ENCODE measurements at regions not wholly inside any gene's neighbourhood (a gene's known extent, or its start where the extent isn't known, plus 50 kb on each side); places are given as distances from the start of the nearest gene placed in this dataset.

DNA sequence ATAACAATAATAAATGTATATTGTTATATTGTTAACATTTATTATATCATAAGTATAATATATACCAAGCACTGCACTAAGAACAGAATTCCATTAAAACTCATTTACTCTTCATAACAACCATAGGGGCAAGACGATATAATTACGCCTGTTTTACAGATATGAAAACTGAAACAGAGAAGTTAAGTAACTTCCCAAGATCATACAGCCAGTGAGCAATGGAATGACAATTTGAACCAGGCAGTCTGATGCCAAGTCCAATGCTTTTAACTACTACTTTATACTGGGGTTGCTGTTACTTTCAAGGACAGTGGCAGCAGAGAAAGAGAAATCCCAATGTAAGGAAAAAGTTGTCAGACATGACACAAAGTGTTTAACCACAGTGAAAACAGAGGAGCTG is 338.8 kb upstream of the ID2 start:
- Histone ChIP-seq H2AFZ (ENCODE audit: low read depth, low read length) (no peak overlapping the region), H3F3A (ENCODE audit: insufficient read depth, low read length, poor library complexity, severe bottlenecking) (no peaks in the 10 kb centered on the region), H3K9me3 (ENCODE audit: low read length) (no peaks in the 10 kb centered on the region), H4K20me1 (ENCODE audit: insufficient read depth) (no peaks in the 10 kb centered on the region), H3K36me3 (ENCODE audit: insufficient read depth, low read length) (no peaks in the 10 kb centered on the region), H3K4me3 (ENCODE audit: low read length) (no peak overlapping the region), H3K27me3 (ENCODE audit: insufficient read depth, low read depth, low read length) (no peaks in the 10 kb centered on the region), H3K9ac (ENCODE audit: low read length) (no peak overlapping the region), H3K4me2 (ENCODE audit: low read length) (no peak overlapping the region), H3K27ac (ENCODE audit: low read length) (no peak overlapping the region), H3K79me2 (replicated peaks; ENCODE audit: insufficient read depth, low read length) (no peaks in the 10 kb centered on the region), H3K9me2 (ENCODE audit: insufficient read depth, low read length) (no peaks in the 10 kb centered on the region)
- TF ChIP-seq TAF1 (IDR thresholded peaks at IDR 0.05; ENCODE audit: low read depth) (no peak), RAD21 (conservative IDR thresholded peaks at IDR 0.05) (no peak), CTCF (IDR thresholded peaks at IDR 0.05; ENCODE audit: poor library complexity, severe bottlenecking) (no peak), EP300 (conservative IDR thresholded peaks at IDR 0.05; ENCODE audit: poor library complexity, severe bottlenecking) (no peak), EZH2 (IDR thresholded peaks at IDR 0.05; ENCODE audit: borderline replicate concordance, insufficient read depth, low read length, poor library complexity, severe bottlenecking) (no peak), MXI1 (conservative IDR thresholded peaks at IDR 0.05; ENCODE audit: poor library complexity, severe bottlenecking) (no peak), POLR2AphosphoS5 (IDR thresholded peaks at IDR 0.05) (no peak), SMC3 (conservative IDR thresholded peaks at IDR 0.05; ENCODE audit: poor library complexity) (no peak)
- TF ChIP-seq, protein P1, sequence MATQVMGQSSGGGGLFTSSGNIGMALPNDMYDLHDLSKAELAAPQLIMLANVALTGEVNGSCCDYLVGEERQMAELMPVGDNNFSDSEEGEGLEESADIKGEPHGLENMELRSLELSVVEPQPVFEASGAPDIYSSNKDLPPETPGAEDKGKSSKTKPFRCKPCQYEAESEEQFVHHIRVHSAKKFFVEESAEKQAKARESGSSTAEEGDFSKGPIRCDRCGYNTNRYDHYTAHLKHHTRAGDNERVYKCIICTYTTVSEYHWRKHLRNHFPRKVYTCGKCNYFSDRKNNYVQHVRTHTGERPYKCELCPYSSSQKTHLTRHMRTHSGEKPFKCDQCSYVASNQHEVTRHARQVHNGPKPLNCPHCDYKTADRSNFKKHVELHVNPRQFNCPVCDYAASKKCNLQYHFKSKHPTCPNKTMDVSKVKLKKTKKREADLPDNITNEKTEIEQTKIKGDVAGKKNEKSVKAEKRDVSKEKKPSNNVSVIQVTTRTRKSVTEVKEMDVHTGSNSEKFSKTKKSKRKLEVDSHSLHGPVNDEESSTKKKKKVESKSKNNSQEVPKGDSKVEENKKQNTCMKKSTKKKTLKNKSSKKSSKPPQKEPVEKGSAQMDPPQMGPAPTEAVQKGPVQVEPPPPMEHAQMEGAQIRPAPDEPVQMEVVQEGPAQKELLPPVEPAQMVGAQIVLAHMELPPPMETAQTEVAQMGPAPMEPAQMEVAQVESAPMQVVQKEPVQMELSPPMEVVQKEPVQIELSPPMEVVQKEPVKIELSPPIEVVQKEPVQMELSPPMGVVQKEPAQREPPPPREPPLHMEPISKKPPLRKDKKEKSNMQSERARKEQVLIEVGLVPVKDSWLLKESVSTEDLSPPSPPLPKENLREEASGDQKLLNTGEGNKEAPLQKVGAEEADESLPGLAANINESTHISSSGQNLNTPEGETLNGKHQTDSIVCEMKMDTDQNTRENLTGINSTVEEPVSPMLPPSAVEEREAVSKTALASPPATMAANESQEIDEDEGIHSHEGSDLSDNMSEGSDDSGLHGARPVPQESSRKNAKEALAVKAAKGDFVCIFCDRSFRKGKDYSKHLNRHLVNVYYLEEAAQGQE (IDR thresholded peaks at IDR 0.05; ENCODE audit: borderline replicate concordance): no peak

- Histone ChIP-seq H3K9me2 (ENCODE audit: insufficient read depth, low read length) (no peaks in the 10 kb centered on the region), H2AFZ (ENCODE audit: low read depth, low read length) (no peak overlapping the region)
- TF ChIP-seq EP300 (conservative IDR thresholded peaks at IDR 0.05; ENCODE audit: poor library complexity, severe bottlenecking): no peak
- TF ChIP-seq, protein P1 (IDR thresholded peaks at IDR 0.05; ENCODE audit: borderline replicate concordance): no peak
These were observed 337.4 kb upstream of the ID2 start for GRCh38 chr2:8344144-8345097.

More at GRCh38 chr2:8344144-8345097, 337.4 kb upstream of the ID2 start:
- Histone ChIP-seq H3K4me2 (ENCODE audit: low read length) (no peak overlapping the region), H4K20me1 (ENCODE audit: insufficient read depth) (no peaks in the 10 kb centered on the region), H3K27me3 (ENCODE audit: insufficient read depth, low read depth, low read length) (no peaks in the 10 kb centered on the region), H3F3A (ENCODE audit: insufficient read depth, low read length, poor library complexity, severe bottlenecking) (no peaks in the 10 kb centered on the region), H3K9me3 (ENCODE audit: low read length) (no peaks in the 10 kb centered on the region), H3K9ac (ENCODE audit: low read length) (no peak overlapping the region), H3K27ac (ENCODE audit: low read length) (no peak overlapping the region), H3K36me3 (ENCODE audit: insufficient read depth, low read length) (no peaks in the 10 kb centered on the region), H3K4me3 (ENCODE audit: low read length) (no peak overlapping the region), H3K79me2 (replicated peaks; ENCODE audit: insufficient read depth, low read length) (no peaks in the 10 kb centered on the region)

All from neural cell (in vitro differentiated cells).